ENCODE measurements at regions not wholly inside any gene's neighbourhood (a gene's known extent, or its start where the extent isn't known, plus 50 kb on each side); places are given as distances from the start of the nearest gene placed in this dataset.
A peak's percentile ranks its signal among the peaks of the same experiment; 100 is the strongest.

DNA sequence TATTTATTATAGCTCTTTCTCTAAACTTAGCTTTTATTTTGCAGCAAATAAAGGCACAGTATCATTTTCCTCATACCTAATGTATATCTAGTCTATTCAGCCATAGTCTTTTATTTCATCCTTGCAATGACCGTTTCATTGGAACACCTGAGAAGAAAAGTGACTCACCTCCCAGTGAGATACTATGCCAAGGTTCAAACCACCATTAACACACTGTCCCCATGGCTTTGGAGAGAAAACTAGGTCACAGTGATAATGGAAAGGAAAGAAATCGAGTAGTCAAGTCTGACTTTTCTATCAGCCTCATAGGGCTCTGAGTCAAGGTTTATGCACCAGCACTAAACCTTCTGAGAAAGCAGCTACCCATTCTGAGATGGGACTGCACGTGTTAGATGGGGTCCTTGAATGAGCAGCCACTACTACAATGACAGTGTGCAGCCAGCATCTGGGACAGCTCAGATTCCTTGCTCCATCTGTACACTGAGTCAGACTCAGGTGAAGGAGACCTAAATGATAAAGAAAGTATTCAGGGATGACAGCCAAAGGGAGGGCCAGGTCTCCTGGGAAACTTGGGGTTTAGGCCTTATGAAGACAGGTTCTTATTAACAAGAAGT is 971.1 kb upstream of the ACVR2A start:
- no peak overlapping the region for H3K27ac ChIP-seq (ENCODE audit: low read depth, low read length)
- H3K9me3 ChIP-seq (ENCODE audit: control insufficient read depth, insufficient read depth, low read depth, low read length), result no peaks in the 10 kb centered on the region
- H3K4me3 ChIP-seq (ENCODE audit: low read depth, low read length), result no peak overlapping the region
- H3K4me1 ChIP-seq (ENCODE audit: control insufficient read depth, insufficient read depth, low read length), result no peaks in the 10 kb centered on the region; the same call in 1 of the 2 replicates
- no peaks in the 10 kb centered on the region for H3K27me3 ChIP-seq (ENCODE audit: control insufficient read depth, insufficient read depth, low read length)
- no peak overlapping the region for H3K9ac ChIP-seq (ENCODE audit: low read length)
- no peaks in the 10 kb centered on the region for H3K36me3 ChIP-seq (ENCODE audit: control insufficient read depth, insufficient read depth, low read length)

DNA sequence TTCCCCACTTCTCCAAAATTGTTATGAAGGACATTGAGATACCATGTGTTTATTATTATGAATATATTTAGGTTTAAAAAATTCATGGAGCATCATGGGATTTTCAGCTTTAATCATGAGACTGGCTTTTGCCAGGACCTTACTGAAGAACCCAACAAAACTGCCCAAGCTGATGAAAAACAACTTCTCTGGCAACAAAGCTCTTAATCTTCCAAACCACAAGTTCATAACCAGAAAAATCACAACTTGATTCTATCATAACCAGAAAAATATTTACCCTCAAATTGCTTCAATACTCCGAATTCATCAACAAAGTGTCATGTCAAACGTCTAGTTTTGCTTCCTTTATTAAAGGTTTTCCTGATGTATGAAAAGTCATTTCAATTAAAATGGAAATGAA is 971.8 kb upstream of the ACVR2A start:
- H3K27ac ChIP-seq (ENCODE audit: low read depth, low read length), result no peak overlapping the region
- H3K4me3 ChIP-seq (ENCODE audit: low read depth, low read length), result no peak overlapping the region
- no peaks in the 10 kb centered on the region for H3K9me3 ChIP-seq (ENCODE audit: control insufficient read depth, insufficient read depth, low read depth, low read length)
- H3K4me1 ChIP-seq (ENCODE audit: control insufficient read depth, insufficient read depth, low read length), result no peaks in the 10 kb centered on the region; the same call in 1 of the 2 replicates
- no peaks in the 10 kb centered on the region for H3K36me3 ChIP-seq (ENCODE audit: control insufficient read depth, insufficient read depth, low read length)
- H3K9ac ChIP-seq (ENCODE audit: low read length), result no peak overlapping the region
- no peaks in the 10 kb centered on the region for H3K27me3 ChIP-seq (ENCODE audit: control insufficient read depth, insufficient read depth, low read length)

DNA sequence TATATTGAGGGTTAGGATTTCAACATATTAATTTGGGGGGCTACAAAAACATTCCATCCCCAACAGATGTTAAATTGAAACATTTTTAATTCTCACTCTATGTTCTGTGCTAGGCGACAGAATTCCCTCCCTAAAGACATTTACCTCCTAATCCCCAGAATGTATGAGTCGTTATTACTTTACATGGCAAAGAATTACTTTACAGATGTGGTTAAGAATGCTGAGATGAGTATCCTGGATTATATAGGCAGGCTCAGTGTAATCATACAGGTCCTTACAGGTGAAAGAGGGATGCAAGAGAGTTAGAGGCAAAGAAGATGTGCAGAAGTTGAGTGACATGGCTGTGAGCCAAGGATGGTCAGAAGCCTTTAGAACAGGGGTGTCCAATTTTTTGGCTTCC is 974.1 kb upstream of the ACVR2A start:
- Histone ChIP-seq H3K9ac (ENCODE audit: low read length) (no peak overlapping the region), H3K9me3 (ENCODE audit: control insufficient read depth, insufficient read depth, low read depth, low read length) (no peaks in the 10 kb centered on the region), H3K27ac (ENCODE audit: low read depth, low read length) (no peak overlapping the region), H3K36me3 (ENCODE audit: control insufficient read depth, insufficient read depth, low read length) (no peaks in the 10 kb centered on the region), H3K27me3 (ENCODE audit: control insufficient read depth, insufficient read depth, low read length) (no peaks in the 10 kb centered on the region), H3K4me1 (ENCODE audit: control insufficient read depth, insufficient read depth, low read length) (peaks cover 8% of the 10 kb centered on the region; the same call in 1 of the 2 replicates), H3K4me3 (ENCODE audit: low read depth, low read length) (no peak overlapping the region)

DNA sequence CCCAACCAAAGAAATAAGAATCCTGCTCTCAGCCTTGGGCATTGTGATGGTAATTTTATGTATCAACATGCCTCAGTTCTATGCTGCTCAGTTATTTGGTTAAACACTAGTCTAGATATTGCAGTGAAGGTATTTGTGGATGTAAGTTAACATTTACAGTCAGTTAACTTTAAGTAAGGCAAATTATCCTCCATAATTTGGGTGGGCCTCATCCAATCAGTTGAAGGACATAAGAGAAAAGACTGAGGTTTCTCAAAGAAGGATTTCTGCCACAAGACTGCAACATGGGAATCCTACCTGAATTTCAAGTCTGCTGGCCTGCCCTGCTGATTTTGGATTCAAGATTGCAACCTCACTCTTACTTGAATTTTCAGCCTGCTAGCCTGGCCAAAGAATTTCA is 975.5 kb upstream of the ACVR2A start:
- Histone ChIP-seq H3K9ac (ENCODE audit: low read length) (no peak overlapping the region), H3K4me1 (ENCODE audit: control insufficient read depth, insufficient read depth, low read length) (peaks cover 8% of the 10 kb centered on the region; the same call in 1 of the 2 replicates), H3K36me3 (ENCODE audit: control insufficient read depth, insufficient read depth, low read length) (no peaks in the 10 kb centered on the region), H3K27me3 (ENCODE audit: control insufficient read depth, insufficient read depth, low read length) (no peaks in the 10 kb centered on the region), H3K9me3 (ENCODE audit: control insufficient read depth, insufficient read depth, low read depth, low read length) (0 out of 2 replicates have a peak, but pooled peaks cover 2% of the 10 kb centered on the region), H3K4me3 (ENCODE audit: low read depth, low read length) (no peak overlapping the region), H3K27ac (ENCODE audit: low read depth, low read length) (no peak overlapping the region)

DNA sequence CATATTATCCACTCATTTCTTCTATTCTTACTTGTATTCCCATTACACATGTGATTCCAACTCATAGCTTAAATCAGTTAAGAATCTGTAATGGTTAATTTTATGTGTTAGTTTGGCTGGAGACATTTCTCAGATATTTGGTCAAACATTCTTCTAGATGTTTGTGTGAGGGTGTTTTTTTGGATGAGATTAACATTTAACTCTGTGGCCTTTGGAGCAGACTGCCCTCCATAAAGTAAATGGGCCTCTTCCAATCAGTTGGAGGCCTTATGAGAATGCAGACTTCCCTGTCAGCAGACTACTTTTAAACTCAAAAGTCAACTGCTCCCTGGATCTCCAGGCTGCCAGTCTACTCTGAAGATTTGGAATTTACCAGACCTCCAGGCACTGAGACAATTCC is 976.8 kb upstream of the ACVR2A start:
- H3K9me3 ChIP-seq (ENCODE audit: control insufficient read depth, insufficient read depth, low read depth, low read length), result peaks cover 6% of the 10 kb centered on the region; the same call in 1 of the 2 replicates
- H3K27ac ChIP-seq (ENCODE audit: low read depth, low read length), result no peak overlapping the region
- H3K9ac ChIP-seq (ENCODE audit: low read length), result no peak overlapping the region
- H3K4me1 ChIP-seq (ENCODE audit: control insufficient read depth, insufficient read depth, low read length), result peaks cover 8% of the 10 kb centered on the region; the same call in 1 of the 2 replicates
- no peaks in the 10 kb centered on the region for H3K27me3 ChIP-seq (ENCODE audit: control insufficient read depth, insufficient read depth, low read length)
- H3K4me3 ChIP-seq (ENCODE audit: low read depth, low read length), result no peak overlapping the region
- no peaks in the 10 kb centered on the region for H3K36me3 ChIP-seq (ENCODE audit: control insufficient read depth, insufficient read depth, low read length)

DNA sequence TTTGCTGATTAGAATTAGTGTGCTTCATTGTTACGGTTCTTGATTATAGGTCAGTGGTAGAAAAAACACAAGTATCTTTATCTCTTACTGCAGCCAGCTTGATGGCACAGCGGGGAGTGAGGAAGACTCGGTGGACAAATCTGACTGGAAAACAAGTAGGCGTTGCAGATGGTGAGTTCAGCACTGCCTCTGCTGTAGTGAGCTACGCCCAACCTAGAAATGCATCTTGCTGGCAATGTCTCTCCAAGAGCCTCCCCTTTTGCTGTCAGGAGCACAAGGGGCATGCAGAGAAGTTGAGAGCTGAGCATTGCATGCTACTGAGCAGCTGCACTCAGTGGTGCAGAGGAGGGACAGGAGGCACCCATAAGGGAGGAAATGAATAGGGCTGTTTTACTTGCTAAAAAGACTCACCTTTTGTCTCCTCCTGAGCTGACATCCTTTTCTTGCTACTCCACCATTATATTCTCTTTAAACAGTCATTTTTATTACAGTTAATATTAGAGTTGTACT is 977.3 kb upstream of the ACVR2A start:
- no peaks in the 10 kb centered on the region for H3K27me3 ChIP-seq (ENCODE audit: control insufficient read depth, insufficient read depth, low read length)
- no peak overlapping the region for H3K27ac ChIP-seq (ENCODE audit: low read depth, low read length)
- no peak overlapping the region for H3K4me3 ChIP-seq (ENCODE audit: low read depth, low read length)
- H3K9ac ChIP-seq (ENCODE audit: low read length), result no peak overlapping the region
- H3K9me3 ChIP-seq (ENCODE audit: control insufficient read depth, insufficient read depth, low read depth, low read length), result peaks cover 6% of the 10 kb centered on the region; the same call in 1 of the 2 replicates
- H3K36me3 ChIP-seq (ENCODE audit: control insufficient read depth, insufficient read depth, low read length), result no peaks in the 10 kb centered on the region
- H3K4me1 ChIP-seq (ENCODE audit: control insufficient read depth, insufficient read depth, low read length), result peaks cover 8% of the 10 kb centered on the region; the same call in 1 of the 2 replicates

DNA sequence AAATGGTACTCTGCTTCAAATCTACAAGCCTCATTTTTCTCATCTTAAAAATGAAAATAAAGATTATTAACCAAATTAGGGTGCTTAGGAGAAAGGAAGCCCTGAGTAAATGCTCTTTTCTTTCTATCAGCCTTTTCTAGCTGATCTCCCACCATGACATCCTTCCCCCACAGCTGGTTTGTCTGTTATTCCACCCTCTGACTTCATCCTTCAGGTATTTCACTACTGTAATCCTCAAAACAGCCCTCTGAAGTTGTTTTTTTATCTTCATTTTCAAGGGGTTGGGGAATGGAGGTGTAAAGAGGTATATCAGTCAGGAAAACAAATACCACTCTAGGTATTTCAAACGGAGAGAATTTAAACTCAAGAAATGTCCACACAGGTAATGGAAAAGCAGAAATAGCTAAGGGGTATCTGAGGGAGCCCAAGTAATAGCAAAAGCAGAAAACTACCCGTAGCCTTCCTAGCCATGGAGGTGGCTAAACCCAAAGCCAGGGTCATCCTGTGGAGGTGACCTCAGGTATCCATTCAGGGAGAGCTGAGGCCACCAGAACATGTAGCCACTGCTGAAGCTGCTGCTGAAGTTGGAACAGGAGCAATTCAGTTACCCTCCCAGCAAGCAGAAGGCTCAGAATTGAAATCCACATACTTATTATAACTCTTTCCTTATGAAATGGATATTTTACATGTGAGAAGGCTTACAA is 990.9 kb upstream of the ACVR2A start:
- Histone ChIP-seq H3K9ac (ENCODE audit: low read length) (no peak overlapping the region), H3K4me3 (ENCODE audit: low read depth, low read length) (no peak overlapping the region), H3K27me3 (ENCODE audit: control insufficient read depth, insufficient read depth, low read length) (no peaks in the 10 kb centered on the region), H3K27ac (ENCODE audit: low read depth, low read length) (0 out of 2 replicates have a peak overlapping the region, but pooled peaks have one; percentile 28), H3K36me3 (ENCODE audit: control insufficient read depth, insufficient read depth, low read length) (no peaks in the 10 kb centered on the region), H3K4me1 (ENCODE audit: control insufficient read depth, insufficient read depth, low read length) (peaks cover 14% of the 10 kb centered on the region), H3K9me3 (ENCODE audit: control insufficient read depth, insufficient read depth, low read depth, low read length) (no peaks in the 10 kb centered on the region)

DNA sequence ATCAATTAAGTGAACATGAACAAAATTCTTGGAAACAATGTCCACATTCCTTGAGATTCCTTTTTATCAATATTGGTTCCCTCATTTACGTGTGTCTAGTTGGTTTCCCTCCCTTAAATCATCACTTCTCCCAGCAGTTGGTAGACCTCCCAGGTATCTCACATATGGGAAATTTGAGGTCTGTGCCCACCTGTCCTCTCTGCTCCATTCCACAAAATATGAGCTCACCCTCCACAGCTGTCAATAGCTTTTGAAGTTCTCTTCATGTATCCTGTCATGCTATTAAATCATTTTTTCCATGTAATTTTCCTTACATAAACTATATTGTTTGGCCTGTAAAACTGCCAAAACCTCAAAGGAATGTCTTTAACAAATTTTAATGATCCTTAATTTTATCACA is 992.2 kb upstream of the ACVR2A start:
- H3K27me3 ChIP-seq (ENCODE audit: control insufficient read depth, insufficient read depth, low read length), result no peaks in the 10 kb centered on the region
- no peak overlapping the region for H3K4me3 ChIP-seq (ENCODE audit: low read depth, low read length)
- no peak overlapping the region for H3K27ac ChIP-seq (ENCODE audit: low read depth, low read length)
- peaks cover 17% of the 10 kb centered on the region for H3K4me1 ChIP-seq (ENCODE audit: control insufficient read depth, insufficient read depth, low read length)
- H3K9ac ChIP-seq (ENCODE audit: low read length), result no peak overlapping the region
- H3K9me3 ChIP-seq (ENCODE audit: control insufficient read depth, insufficient read depth, low read depth, low read length), result no peaks in the 10 kb centered on the region
- H3K36me3 ChIP-seq (ENCODE audit: control insufficient read depth, insufficient read depth, low read length), result no peaks in the 10 kb centered on the region

DNA sequence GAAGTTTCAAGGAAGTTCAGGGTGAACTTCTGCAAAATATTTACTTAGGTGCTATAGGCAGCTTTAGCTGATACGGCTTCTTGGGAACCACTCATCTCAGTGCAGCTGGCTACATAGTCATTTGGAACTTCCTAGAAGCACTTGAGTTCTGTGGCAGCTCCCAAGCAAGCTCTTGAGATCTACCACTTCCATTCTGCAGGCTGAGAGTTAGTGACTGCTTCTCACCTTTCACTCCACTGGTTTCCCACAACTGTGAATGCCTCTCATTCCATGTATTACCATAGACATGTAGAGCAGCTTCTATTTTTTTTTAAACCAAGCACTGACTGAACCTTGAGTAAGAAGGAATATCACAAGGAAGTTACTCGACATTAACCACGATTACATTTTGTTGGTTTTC is 994.1 kb upstream of the ACVR2A start:
- H3K27me3 ChIP-seq (ENCODE audit: control insufficient read depth, insufficient read depth, low read length), result no peaks in the 10 kb centered on the region
- no peak overlapping the region for H3K9ac ChIP-seq (ENCODE audit: low read length)
- H3K9me3 ChIP-seq (ENCODE audit: control insufficient read depth, insufficient read depth, low read depth, low read length), result no peaks in the 10 kb centered on the region
- no peaks in the 10 kb centered on the region for H3K36me3 ChIP-seq (ENCODE audit: control insufficient read depth, insufficient read depth, low read length)
- peaks cover 17% of the 10 kb centered on the region for H3K4me1 ChIP-seq (ENCODE audit: control insufficient read depth, insufficient read depth, low read length)
- no peak overlapping the region for H3K27ac ChIP-seq (ENCODE audit: low read depth, low read length)
- no peak overlapping the region for H3K4me3 ChIP-seq (ENCODE audit: low read depth, low read length)

DNA sequence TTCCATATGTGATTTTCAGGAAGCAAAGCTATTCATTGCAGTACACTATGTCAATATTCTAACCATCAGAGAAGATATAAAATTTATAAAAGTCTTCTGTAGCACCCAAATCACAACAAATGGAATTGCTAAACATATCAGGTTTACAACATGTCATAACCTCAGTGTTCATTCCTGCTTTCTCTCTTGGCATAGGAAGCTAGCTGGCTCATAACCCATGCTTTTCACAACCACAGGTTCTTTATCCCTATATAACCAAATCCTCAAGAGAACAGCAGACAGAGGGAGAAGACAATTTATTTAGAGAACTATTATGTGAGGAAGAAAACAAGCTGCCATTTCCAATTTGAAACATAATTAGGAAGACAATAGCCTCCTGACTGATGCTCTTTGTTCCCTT is 997.0 kb upstream of the ACVR2A start:
- Histone ChIP-seq H3K36me3 (ENCODE audit: control insufficient read depth, insufficient read depth, low read length) (no peaks in the 10 kb centered on the region), H3K9me3 (ENCODE audit: control insufficient read depth, insufficient read depth, low read depth, low read length) (no peaks in the 10 kb centered on the region), H3K9ac (ENCODE audit: low read length) (no peak overlapping the region), H3K27me3 (ENCODE audit: control insufficient read depth, insufficient read depth, low read length) (no peaks in the 10 kb centered on the region), H3K4me3 (ENCODE audit: low read depth, low read length) (no peak overlapping the region), H3K4me1 (ENCODE audit: control insufficient read depth, insufficient read depth, low read length) (peaks cover 3% of the 10 kb centered on the region; the same call in 1 of the 2 replicates), H3K27ac (ENCODE audit: low read depth, low read length) (no peak overlapping the region)

DNA sequence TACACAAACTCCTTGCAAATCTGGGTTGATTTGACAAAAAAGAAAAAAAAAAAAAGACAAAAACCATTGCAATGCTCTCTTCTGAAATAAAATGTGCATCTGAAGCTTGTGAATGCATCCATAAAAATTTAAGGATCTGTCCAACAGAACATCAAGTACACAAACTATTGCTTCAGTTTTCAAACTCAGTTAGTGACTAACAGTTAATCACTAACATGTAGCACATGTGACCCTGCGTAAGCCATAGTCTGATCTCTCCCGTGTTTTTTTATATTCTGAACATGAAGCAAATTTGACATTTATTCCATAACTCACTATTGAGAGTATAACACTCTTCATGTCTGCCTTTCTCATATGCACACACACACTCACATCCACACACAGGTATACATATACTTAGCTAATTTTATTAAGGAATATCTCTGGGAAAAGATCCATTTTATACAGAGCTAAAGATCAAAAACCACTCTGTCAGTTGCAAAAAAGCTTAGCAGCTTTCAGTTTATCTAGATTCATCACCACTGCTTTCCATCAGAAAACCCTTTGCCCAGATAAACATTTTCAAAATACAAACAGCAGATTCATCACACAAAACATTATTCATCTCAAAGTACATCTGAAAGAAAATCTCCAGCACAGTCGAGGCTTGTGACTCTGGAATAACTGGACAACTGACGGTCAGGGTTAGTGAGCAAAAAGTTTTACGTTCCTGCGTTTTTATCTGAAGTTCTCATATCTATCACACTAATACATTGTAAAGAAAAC is 1000.4 kb upstream of the ACVR2A start:
- Histone ChIP-seq H3K4me3 (ENCODE audit: low read depth, low read length) (no peak overlapping the region), H3K9ac (ENCODE audit: low read length) (no peak overlapping the region), H3K36me3 (ENCODE audit: control insufficient read depth, insufficient read depth, low read length) (no peaks in the 10 kb centered on the region), H3K27me3 (ENCODE audit: control insufficient read depth, insufficient read depth, low read length) (no peaks in the 10 kb centered on the region), H3K4me1 (ENCODE audit: control insufficient read depth, insufficient read depth, low read length) (peaks cover 3% of the 10 kb centered on the region; the same call in 1 of the 2 replicates), H3K9me3 (ENCODE audit: control insufficient read depth, insufficient read depth, low read depth, low read length) (no peaks in the 10 kb centered on the region), H3K27ac (ENCODE audit: low read depth, low read length) (no peak overlapping the region)

Measured in HUES6 (cell line).